NOMO-1 treated with DMSO at 0.1 percent for 48 hours (cell line): ENCODE measurements at regions not wholly inside any gene's neighbourhood (a gene's known extent, or its start where the extent isn't known, plus 50 kb on each side); places are given as distances from the start of the nearest gene placed in this dataset.
"Not testable (repeated sequence)": the region's sequence is repeated elsewhere in the genome, so short reads cannot be mapped to it uniquely, and the experiment has no call there.

Experiments used
- DNase-seq: peaks from one replicate; lab custom pipeline; 2025; ENCODE audit not compliant: unreplicated experiment; lab: John Stamatoyannopoulos, UW

DNA sequence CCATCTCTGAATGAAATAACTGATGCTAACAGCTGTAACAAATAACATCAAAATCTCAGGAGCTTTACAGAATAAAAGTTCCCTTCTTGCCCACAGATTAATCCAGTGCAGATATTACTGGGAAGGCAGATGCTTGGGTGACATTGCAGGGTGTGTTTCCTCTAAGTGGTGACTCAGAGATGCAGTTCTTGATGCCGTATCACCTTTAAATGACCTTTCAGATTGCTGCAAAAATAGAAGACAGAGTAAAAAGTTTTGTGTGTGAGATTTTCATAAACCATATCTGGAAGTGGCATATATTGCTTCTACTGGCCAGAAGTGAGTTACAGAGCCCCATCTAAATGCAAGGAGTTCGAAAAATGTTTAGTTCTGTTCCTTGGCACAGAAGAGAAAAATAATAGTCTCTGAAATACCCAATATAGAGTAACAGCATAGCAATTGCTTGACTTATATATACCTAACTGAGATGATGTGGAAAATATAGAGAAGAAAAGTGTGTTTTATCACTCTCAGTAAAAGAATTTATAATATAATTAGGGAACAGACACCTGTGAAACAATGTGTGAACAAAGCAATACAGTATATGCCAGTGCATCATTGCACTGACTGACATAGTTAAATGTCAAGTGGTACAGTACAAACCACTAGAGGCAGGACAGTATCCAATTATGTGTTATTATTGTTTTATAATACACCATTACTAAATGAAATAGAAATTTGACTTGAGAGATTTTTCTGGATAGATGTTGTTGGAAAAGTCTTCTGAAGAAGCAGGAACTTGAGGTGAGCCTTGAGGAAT, 430.7 kb upstream of the CBLB start:
- DNase-seq: peak; percentile 27

DNA sequence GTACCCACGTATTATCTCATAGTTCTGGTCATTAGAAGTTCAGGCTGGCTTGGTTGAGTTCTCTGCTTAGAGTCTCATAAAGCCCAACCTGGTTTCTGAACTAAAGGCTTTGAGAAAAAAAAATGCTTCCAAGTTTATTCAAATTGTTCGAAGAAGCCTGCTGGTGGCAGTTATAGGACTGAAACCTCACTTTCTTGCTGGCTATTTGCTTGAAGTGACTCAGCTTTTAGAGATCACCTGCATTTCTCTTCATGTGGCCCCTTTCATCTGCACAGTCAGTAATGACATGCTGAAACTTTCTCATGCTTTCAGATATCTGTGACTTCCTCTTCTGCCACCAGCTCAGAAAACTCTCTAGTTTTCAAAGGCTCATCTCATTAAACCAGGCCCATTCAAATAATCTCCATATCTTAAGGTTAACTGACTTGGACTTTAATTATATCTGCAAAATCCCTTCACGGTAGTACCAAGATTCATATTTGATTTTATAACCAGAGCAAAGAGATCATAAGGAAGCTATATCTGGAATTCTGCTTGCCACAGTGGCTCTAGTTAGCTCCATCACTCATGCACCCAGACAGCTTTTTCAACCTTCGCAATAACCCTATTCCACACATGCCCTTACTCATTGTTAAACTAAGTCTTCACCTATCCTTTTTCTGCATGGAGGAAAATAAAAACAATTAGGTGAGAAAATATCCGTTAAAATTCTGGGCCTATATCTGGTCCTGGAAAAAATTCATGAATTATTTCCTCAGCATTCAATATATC, 433.8 kb upstream of the CBLB start:
- DNase-seq: peak; percentile 81

DNA sequence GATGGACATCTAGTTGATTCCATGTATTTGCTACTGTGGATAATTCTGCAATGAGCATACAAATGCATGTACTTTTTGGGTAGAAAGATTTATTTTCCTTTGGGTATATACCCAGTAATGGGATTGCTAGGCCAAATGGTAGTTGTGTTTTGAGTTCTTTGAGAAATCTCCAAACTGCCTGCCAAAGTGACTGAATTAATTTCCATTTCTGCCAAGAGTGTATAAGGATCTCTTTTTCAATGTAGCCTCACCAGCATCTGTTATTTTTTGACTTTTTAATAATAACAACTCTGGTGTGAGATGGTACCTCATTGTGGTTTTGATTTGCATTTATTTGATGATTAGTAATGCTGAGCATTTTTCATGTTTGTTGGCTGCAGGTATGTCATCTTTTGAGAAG, 435.0 kb upstream of the CBLB start:
- DNase-seq: no peak

DNA sequence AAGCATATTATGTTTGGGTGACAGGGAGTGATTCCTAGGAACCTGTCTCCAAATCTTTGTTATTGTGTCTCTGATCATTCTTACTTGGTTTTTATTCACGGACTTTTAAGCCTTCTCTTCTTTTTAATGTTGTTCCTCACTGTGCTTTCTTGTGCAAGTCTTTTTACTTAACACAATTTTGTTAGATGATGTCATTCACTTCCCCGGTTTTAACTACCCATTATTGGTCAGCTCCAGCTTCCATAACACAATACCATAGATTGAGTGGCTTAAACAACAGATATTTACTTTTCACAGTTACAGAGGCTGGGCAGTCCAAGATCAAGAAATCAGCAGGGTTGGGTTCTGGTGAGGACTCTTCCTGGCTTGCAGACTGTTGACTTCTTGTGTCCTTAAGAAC, 436.3 kb upstream of the CBLB start:
- no peak for DNase-seq

DNA sequence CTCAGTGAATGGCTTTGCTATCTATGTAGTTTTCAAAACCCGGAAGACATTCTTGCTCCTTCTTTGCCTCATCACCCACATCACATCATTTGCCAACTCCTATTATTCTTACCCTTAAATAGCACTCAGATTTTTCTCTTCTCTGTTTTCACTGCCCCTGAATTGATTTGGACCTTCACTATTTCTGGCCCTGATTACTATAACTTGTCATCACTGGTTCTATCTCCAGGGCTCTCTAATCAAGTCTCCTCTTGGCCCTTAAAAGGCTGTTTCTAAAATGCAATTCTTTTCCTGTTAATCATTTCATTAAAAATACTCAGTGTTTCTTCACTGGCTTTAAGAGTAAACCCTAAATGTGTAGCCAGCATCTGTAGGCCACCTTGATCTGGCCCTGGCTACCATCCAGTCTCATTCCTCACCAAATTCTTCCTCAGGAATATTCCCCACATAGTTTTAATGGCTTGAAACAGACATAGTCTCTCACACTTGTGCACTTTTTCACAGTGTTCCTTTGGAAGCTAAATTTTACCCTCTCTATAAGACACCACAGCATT, 437.1 kb upstream of the CBLB start:
- DNase-seq: no peak

DNA sequence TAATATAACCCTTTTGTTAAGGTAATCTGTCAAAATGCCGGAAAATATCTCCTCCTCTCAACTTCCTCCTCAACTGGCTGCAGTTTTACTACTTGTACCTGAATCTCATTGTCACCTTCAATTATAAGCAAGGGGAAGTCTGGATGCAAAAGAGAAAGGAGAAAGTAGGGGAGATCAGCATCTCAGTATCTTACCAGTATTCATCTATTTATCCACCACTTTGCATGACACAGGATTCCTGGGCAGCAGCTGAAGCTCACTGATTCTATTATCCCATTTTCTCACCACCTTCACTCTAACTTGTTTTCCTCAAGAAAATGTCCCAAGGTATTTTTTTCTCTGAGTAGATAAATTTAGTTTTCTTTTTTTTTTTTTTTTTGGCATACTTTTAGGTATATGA, 440.5 kb upstream of the CBLB start:
- no peak for DNase-seq

DNA sequence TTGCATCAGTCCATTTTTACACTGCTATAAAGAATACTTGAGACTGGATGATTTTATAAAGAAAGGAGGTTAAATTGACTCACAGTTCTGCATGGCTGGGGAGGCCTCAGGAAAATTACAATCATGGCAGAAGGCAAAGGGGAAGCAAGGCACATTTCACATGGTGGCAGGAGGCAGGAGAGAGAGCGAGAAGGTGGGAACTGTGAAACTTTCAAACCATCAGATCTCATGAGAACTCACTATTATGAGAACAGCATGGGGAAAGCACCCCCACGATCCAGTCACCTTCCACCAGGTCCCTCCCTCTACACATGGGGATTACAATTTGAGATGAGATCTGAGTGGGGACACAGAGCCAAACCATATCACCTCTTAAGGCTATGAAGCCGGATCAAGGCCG, 441.0 kb upstream of the CBLB start:
- not testable (repeated sequence) for DNase-seq

DNA sequence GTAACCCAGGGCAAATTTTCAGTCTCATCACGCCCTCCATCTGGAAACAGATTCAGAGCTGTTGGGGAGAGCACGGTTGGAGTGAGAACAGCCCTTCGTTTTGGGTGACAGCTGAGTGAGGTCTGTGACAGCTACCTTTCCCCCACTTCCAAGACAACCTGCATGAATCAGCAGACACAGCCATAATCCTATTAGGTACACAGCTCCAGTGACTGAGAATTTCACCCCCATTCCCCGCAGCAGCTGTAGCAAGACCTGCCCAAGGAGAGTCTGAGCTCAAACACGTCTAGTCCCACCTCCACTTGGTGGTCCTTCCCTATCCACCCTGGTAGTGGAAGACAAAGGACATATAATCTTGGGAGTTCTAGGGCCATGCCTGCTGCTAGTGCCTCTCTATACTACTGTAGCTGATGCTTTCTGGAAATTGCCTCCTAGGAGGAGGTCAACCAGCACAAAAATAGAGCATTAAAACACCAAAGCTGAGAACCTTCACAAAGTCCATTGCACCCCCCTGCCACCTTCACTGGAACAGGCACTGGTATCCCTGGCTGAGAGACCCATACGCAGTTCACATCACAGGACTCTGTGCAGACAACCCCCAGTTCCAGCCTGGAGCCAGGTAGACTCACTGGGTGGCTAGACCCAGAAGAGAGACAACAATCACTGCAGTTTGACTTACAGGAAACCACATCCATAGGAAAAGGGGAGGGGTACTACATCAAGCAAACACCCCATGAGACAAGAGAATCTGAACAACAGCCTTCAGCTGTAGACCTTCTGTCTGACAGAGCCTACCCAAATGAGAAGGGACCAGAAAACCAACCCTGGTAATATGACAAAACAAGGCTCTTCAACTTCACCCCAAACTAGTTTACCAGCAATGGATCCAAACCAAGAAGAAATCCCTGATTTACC, 448.6 kb upstream of the CBLB start:
- no peak for DNase-seq

DNA sequence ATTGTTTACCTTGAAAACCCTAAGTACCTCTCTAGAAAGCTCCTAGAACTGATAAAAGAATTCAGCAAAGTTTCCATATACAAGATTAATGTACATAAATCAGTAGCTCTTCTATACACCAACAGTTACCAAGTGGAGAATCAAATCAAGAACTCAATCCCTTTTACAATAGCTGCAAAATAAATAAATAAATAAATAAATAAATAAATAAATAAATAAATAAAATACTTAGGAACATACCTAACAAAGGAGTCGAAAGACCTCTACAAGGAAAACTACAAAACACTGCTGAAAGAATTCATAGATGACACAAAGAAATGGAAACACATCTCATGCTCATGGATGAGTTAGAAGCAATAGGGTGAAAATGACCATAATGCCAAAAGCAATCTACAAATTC, 452.6 kb upstream of the CBLB start:
- not testable (repeated sequence) for DNase-seq

DNA sequence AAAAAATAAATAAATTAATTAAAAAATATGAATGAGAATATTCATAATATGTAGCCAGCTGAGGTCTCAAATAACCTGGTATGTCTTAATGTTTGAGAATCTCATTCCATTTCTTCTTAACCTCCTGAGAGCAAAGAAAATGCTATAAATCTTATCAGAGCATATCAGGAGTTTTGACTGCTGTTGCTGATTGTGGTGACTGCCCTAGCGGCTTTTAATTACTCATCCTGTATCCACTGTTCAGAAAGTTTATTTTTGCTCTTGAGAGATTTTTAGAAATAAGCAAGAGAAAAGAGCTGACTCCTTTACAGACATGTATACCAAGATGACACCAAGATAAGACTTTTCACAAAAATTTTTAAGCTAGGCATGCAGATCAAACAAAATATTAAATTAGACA, 454.8 kb upstream of the CBLB start:
- DNase-seq: no peak

DNA sequence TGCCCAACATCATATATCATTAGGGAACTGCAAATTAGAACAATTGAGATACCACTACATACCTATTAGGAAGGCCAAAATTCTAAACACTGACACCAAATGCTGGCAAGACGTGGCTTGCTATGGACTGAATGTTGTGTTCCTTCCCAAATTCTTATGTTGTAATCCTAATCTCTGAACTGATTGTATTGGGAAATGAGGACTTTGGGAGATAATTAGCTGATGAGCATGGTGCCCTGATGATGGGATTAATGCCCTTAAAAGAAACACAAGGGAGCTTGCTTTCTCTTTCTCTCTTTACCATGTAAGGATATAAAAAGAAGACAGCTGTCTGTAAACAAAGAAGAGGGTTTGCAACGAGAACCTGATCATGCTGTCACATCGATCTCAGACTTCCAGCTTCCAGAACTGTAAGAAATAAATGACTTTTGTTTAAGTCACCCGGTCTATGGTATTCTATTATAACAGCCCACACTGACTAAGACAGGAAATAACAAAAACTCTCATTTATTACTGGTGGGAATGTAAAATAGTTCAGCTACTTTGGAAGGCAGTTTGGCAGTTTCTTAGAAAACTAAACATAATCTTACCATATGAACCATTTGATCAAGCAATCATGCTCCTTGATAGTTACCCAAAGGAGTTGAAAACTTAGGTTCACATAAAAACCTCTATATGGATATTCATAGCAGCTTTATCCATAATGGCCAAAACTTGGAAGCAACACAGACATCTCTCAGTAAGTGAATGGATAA, 458.3 kb upstream of the CBLB start:
- no peak for DNase-seq

DNA sequence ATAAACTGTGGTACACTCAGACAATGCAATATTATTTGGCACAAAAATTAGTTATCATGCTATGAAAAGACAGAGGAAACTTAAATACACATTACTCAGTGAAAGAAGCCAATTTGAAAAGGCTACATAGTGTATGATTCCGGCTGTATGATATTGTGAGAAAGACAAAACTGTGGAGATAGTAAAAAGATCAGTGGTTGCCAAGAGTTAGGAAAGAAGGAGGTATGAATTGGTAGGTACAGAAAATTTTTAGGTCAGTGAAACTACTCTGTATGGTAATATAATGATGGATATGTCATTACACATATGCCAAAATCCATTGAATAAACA, 458.8 kb upstream of the CBLB start:
- DNase-seq: no peak

DNA sequence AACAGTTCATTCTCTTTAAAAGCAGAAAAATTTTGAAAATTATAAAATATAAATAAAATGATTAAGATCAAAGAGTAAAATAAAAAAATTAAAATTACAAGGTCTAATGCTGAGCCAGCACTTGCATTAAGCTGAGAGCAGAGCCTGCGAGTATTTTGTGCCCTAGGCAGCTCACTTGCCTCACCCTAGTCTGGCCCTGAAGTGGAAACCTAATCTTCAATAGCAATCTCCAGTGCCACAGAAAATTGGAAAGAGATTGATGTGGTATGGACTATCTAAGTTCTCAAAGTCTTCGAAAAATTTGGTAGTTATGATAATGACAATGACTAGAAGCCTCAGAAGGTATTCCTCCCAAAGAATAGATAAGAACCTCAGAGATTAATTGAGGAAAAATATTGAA, 459.4 kb upstream of the CBLB start:
- DNase-seq: no peak

DNA sequence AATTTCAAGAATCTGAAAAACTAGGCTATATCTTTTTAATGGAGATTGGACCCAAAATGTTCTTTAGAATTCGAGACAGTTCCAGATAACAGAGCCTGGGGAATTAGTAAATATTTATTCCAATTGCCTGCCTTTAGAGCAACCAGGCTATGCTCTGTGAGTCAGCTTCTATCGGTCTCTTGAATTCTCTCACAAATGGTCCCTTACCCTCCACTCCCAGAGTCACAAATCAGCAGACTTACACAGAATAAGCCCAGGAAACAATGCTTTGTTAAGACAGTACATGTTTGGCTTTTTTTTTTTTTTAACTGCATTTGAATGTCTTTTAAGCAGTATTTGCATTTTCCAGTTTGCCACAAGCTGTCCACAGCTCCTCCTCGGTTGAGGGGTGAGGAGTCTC, 460.7 kb upstream of the CBLB start:
- no peak for DNase-seq

DNA sequence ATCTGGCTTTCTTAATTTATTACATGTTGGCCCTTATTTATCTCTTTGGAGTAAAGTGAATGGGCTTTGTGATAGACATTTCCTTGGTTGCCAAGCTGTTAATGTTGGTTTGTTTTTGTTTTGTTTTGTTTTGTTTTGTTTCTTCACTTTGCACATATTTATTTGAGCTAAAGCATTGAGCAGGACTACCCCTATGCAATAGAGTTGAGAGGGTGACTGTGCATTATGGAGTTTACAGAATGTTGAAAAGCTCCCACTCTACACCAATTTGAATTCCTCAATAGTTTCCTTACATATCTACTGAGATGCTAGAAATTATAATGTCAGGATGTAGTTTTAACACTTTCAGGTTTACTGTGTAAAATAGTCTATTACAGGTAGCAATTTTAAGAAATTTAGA, 462.8 kb upstream of the CBLB start:
- no peak for DNase-seq

DNA sequence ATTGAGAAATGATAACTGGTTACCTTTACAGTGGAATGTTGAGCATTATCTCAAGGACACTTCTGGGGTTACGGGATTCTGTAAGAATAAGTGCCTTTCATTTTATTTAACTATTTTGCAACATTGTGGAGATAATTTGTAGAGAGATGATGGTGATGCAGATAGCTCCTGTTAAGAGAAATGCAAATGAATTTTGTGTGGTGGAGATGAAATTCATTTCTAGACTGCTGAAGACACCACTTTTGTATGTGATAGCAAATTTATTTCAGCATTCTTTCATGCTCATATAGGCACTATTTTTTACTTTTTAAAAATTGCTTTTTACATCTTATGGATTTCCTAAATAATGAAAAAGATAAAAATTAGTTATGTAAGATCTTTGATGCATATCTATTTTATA, 463.3 kb upstream of the CBLB start:
- no peak for DNase-seq

DNA sequence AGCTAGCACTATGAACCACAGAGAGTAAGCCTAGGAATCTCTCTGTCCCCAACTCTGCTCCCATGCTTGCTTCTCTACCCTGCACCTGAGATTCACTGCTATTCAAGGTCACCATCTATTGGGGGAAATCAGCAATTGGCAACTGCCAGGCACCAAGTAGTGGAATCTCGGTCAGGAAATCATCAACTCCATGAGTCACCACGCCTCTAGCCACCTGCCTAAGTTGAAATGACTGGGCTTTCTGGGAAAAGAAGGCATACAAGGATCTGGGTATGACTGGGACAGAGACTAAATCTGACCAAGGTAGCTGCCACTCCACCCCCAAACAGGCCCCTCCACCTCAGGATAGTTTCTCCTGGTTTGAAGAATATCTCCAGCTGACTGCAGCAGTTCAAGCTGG, 464.1 kb upstream of the CBLB start:
- DNase-seq: no peak

DNA sequence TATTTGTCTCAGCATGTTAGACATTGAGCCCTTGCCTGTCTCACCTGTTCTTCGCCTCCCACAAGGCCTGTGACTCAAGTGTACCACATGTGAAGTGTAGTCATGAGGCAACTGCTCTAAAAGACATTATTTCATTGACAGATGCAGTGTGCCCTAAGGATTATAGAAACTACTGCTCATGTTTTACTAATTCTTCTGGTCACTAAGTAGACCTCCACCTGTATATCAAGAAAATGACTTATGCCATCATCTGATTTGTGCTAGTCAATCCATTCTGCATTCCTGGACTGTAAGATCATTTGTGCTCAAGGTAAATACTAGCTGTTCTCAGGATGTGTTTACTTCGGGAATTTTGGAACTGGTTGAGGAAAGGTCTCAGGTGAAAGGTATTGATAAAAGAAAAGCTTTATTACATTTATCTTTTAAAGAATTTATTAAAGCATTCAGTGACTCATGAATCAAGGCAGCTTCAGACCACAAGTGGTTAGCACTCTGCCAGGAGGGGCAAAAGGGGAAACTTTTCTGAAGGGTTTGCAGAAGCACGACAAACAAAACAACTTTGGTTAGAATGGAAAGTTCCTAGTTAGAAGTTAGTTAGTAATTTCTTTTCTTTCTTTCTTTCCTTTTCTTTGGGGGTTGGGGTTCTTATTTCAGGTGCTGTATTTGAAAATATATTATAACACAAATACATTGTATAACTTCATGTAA, 465.3 kb upstream of the CBLB start:
- DNase-seq: peak; percentile 28

DNA sequence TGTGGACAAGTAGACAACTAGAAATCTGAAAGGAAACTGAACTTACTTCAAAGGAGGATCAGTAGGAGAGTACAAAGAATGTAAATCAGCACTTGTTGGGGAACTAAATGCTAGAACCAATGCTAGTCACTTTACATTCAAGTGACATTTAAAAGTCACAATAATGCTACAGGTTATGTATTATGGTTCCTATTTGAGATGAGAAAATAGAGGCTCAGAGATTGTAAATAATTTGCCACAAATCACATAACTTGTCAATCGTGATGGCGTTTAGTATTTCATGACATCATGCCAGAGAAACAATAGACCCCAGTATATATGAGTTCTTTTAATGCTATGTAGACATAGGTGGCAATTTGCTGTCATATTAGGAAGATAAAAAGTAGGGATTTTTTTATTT, 467.8 kb upstream of the CBLB start:
- DNase-seq: no peak

DNA sequence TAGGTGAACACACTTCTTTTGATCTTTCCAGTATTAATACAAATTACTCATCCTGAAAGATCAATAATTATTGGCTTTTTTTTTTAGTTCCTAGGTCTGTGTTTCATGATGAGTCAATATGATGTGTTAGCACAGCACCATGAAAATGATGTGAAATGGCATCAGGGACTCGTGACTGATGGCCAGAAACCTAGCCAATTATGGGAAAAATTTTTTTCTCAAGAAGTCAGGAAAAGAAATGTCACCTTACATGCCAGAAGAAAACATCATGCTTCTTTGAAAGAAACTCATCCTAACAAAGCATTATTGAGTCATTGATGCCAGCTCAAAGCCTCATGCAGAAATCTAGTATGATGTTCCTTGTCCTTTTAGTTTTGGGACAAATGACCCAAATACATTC, 468.3 kb upstream of the CBLB start:
- no peak for DNase-seq
